ENCODE measurements at regions not wholly inside any gene's neighbourhood (a gene's known extent, or its start where the extent isn't known, plus 50 kb on each side); places are given as distances from the start of the nearest gene placed in this dataset.

DNA sequence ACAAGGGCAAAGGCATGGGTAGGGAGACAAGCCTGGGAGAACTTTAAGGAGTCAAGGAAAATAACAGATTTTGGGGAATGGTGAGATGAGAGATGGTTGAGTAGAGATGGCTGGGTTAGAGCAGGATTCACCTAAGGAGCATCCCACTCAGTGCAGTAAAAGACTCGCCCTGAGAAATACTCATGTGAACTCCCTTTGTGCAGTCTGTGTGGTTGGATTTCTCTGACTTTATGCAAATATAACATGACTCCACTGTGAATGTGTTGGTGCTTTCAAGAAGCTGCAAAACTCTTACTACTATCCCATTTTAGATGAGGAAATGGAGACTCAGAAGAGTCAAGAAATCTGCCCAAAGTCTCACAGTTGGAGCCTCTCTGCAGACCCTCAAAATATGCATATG is 129.8 kb upstream of the LIMCH1 start:
- intact Hi-C loops (cut with micrococcal nuclease; ENCODE audit: unreplicated experiment) (no loop called here), in situ Hi-C loops (cut with MboI) (loop anchor here (25.0 kb wide), 1 partner anchor 96 kb away; no protein-coding TSS in a partner anchor)
- RAD21 ChIA-PET (ENCODE audit: unreplicated experiment), result no interaction called here
- Histone ChIP-seq H3K4me1 (ENCODE audit: control insufficient read depth, insufficient read depth, low read length) (no peaks in the 10 kb centered on the region), H3K79me2 (ENCODE audit: control insufficient read depth, insufficient read depth, low read length) (no peaks in the 10 kb centered on the region), H2AFZ (ENCODE audit: control insufficient read depth, low read depth, low read length) (no peak overlapping the region), H3K9ac (ENCODE audit: control insufficient read depth, insufficient read depth, low read length) (no peak overlapping the region), H3K27ac (ENCODE audit: control insufficient read depth, insufficient read depth) (no peak overlapping the region), H3K4me2 (ENCODE audit: control insufficient read depth, insufficient read depth) (no peak overlapping the region), H3K9me3 (replicated peaks; ENCODE audit: control insufficient read depth, insufficient read depth, low read length) (no peaks in the 10 kb centered on the region), H3K36me3 (ENCODE audit: control insufficient read depth in 2 of 2, insufficient read depth in 2 of 2, low read length in 1 of 2) (no peaks in the 10 kb centered on the region), H4K20me1 (ENCODE audit: control insufficient read depth, insufficient read depth) (no peaks in the 10 kb centered on the region), H3K27me3 (replicated peaks in 1 of 2; ENCODE audit: control insufficient read depth in 2 of 2, insufficient read depth in 2 of 2, low read length in 1 of 2) (no peaks in the 10 kb centered on the region), H3K4me3 (no peak overlapping the region)
- TF ChIP-seq SMAD1 (IDR thresholded peaks at IDR 0.05; ENCODE audit: low read depth, partially characterized antibody), result no peak
- TF ChIP-seq MLLT1 (IDR thresholded peaks at IDR 0.05), result no peak
- TF ChIP-seq ZNF217 (IDR thresholded peaks at IDR 0.05), result no peak
- TF ChIP-seq, protein P1, sequence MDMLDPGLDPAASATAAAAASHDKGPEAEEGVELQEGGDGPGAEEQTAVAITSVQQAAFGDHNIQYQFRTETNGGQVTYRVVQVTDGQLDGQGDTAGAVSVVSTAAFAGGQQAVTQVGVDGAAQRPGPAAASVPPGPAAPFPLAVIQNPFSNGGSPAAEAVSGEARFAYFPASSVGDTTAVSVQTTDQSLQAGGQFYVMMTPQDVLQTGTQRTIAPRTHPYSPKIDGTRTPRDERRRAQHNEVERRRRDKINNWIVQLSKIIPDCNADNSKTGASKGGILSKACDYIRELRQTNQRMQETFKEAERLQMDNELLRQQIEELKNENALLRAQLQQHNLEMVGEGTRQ (IDR thresholded peaks at IDR 0.05; ENCODE audit: borderline replicate concordance, low read depth, low read length), result no peak
- no peak for TF ChIP-seq SIN3A (IDR thresholded peaks at IDR 0.05; ENCODE audit: low read depth, low read length)
- TF ChIP-seq CBFB (IDR thresholded peaks at IDR 0.05; ENCODE audit: low read depth), result no peak
- TF ChIP-seq SKIL (IDR thresholded peaks at IDR 0.05; ENCODE audit: low read depth, poor library complexity, severe bottlenecking), result no peak
- TF ChIP-seq NBN (IDR thresholded peaks at IDR 0.05), result no peak
- no peak for TF ChIP-seq CBX3 (IDR thresholded peaks at IDR 0.05; ENCODE audit: borderline replicate concordance, low read depth)
- no peak for TF ChIP-seq BCLAF1 (IDR thresholded peaks at IDR 0.05)
- no peak for TF ChIP-seq TCF12 (IDR thresholded peaks at IDR 0.05; ENCODE audit: low read depth, low read length)
- no peak for TF ChIP-seq KLF5 (IDR thresholded peaks at IDR 0.05; ENCODE audit: partially characterized antibody)
- TF ChIP-seq, protein P2, sequence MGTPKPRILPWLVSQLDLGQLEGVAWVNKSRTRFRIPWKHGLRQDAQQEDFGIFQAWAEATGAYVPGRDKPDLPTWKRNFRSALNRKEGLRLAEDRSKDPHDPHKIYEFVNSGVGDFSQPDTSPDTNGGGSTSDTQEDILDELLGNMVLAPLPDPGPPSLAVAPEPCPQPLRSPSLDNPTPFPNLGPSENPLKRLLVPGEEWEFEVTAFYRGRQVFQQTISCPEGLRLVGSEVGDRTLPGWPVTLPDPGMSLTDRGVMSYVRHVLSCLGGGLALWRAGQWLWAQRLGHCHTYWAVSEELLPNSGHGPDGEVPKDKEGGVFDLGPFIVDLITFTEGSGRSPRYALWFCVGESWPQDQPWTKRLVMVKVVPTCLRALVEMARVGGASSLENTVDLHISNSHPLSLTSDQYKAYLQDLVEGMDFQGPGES (IDR thresholded peaks at IDR 0.05), result no peak
- no peak for TF ChIP-seq BMI1 (IDR thresholded peaks at IDR 0.05; ENCODE audit: borderline replicate concordance)
- TF ChIP-seq CHD4 (IDR thresholded peaks at IDR 0.05), result no peak
- no peak for TF ChIP-seq RB1 (IDR thresholded peaks at IDR 0.05; ENCODE audit: borderline replicate concordance)
- no peak for TF ChIP-seq BCL11A (IDR thresholded peaks at IDR 0.05; ENCODE audit: low read depth, low read length)
- no peak for TF ChIP-seq POLR2A (IDR thresholded peaks at IDR 0.05; ENCODE audit: low read depth, low read length)
- TF ChIP-seq POLR2AphosphoS2 (IDR thresholded peaks at IDR 0.05; ENCODE audit: low read depth, low read length), result no peak
- FAIRE-seq, result no peak
- SMC1A ChIA-PET (ENCODE audit: uncharacterized antibody, unreplicated experiment), result no interaction called here
- POLR2A ChIA-PET, result no interaction called here
- WGBS (ENCODE audit: insufficient coverage, insufficient replicate concordance, low lambda C conversion rate, missing lambda C conversion rate), result 0% methylated on average over 1 of the region's 1 CpG
- CTCF ChIA-PET, result no interaction called here
- no peak for ATAC-seq
- DNase-seq (ENCODE audit: low read depth, low spot score), result no peak
- no TSS peak for BruUV-seq (replicated peaks)
